ENCODE measurements at regions not wholly inside any gene's neighbourhood (a gene's known extent, or its start where the extent isn't known, plus 50 kb on each side); places are given as distances from the start of the nearest gene placed in this dataset.

DNA sequence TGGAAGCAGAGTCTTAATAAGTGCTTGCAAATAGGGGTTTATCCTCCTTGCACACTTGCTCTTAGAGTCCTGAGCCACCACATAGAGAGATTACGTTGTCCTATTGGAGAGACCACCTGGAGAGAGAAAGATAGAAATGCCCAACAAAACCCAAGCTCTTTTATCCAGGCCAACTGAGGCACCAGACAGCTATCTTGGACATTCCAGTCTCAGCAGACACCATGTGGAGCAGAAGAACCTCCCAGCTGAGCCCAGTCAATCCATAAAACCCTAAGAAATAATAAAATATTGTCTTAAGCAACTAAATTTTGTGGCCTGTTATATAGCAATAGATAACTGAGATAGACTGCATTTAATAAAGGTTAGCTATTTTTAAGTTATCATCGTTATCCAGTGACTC lies 105.7 kb upstream of the PFN2 start:
- H3K4me1 ChIP-seq: no peaks in the 10 kb centered on the region
- TF ChIP-seq, protein P1, sequence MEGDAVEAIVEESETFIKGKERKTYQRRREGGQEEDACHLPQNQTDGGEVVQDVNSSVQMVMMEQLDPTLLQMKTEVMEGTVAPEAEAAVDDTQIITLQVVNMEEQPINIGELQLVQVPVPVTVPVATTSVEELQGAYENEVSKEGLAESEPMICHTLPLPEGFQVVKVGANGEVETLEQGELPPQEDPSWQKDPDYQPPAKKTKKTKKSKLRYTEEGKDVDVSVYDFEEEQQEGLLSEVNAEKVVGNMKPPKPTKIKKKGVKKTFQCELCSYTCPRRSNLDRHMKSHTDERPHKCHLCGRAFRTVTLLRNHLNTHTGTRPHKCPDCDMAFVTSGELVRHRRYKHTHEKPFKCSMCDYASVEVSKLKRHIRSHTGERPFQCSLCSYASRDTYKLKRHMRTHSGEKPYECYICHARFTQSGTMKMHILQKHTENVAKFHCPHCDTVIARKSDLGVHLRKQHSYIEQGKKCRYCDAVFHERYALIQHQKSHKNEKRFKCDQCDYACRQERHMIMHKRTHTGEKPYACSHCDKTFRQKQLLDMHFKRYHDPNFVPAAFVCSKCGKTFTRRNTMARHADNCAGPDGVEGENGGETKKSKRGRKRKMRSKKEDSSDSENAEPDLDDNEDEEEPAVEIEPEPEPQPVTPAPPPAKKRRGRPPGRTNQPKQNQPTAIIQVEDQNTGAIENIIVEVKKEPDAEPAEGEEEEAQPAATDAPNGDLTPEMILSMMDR (IDR thresholded peaks at IDR 0.05): no peak
- intact Hi-C loops (cut with DNase I): no loop called here
- DNase-seq: no peak
- no peak overlapping the region for H3K4me3 ChIP-seq
- no peaks in the 10 kb centered on the region for H3K36me3 ChIP-seq
- no peak for ATAC-seq
- H3K27ac ChIP-seq: no peak overlapping the region
- 84 to 95% methylated on average over 2 of the region's 2 CpGs for WGBS, 2 donors
- no peak for FAIRE-seq
- H3K9me3 ChIP-seq: no peaks in the 10 kb centered on the region
- H3K27me3 ChIP-seq: no peaks in the 10 kb centered on the region

DNA sequence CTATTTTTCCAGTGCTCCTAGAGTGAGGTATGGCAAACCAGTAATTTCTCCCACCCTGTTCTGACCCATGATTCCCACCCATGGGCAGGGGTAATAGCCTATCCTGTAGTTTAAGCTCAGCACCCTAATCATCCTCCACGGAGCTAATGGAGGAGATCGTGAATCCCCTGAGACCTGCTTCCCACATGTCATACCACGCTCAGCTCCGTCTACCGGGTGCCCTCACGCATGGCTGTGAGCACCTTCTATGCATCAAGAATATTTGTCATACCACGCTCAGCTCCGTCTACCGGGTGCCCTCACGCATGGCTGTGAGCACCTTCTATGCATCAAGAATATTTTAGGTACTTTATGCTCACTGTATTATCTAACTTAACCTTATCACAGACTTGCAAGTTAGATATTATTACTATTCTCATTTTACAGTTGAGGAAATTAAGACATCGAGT lies 104.7 kb upstream of the PFN2 start:
- no peak overlapping the region for H3K4me3 ChIP-seq
- no peaks in the 10 kb centered on the region for H3K4me1 ChIP-seq
- TF ChIP-seq, protein P1 (IDR thresholded peaks at IDR 0.05): no peak
- no peak overlapping the region for H3K27ac ChIP-seq
- no peaks in the 10 kb centered on the region for H3K36me3 ChIP-seq
- H3K27me3 ChIP-seq: no peaks in the 10 kb centered on the region
- no peaks in the 10 kb centered on the region for H3K9me3 ChIP-seq
- intact Hi-C loops (cut with DNase I): no loop called here
- FAIRE-seq (no peak), DNase-seq (no peak), ATAC-seq (no peak)
- WGBS, 2 donors: 91 to 98% methylated on average over 11 of the region's 11 CpGs

DNA sequence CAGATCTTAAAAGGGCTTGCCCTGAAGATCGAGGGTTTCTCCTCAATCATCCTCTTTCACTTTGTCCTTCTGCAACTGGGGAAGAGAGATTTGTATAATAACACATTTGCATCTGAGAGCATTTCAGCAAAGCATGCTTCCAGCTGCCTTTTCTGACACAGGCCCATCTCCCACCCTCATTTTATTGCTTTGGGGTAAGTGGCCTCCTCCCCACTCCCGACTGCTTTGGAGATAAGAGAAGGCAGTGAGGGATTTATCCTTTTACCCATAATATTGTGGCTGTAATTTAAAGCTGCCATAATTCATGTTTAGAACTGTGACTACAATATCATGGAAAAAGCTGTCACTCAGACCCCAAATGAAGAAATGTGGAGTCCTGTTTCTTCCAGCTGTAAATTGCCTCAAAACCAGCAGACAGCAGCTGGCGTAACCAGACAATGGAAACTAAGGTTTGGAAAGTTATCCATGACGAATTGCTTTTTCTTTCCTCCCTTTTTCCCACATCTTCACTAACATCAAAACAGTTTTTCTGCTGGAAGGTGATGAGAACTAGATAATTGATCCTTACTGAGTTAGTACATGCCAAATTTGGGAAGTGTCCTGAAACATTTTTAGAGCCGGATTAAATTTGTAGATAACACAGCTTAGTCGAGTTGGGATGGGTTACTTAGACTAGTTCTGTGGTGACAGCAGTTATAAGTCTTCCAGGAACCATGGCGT lies 104.2 kb upstream of the PFN2 start:
- no peak for FAIRE-seq
- DNase-seq: no peak
- Histone ChIP-seq H3K4me3 (no peak overlapping the region), H3K9me3 (no peaks in the 10 kb centered on the region), H3K27ac (no peak overlapping the region), H3K36me3 (no peaks in the 10 kb centered on the region), H3K27me3 (no peaks in the 10 kb centered on the region), H3K4me1 (no peaks in the 10 kb centered on the region)
- 69 to 78% methylated on average over 7 of the region's 7 CpGs for WGBS, 2 donors
- TF ChIP-seq, protein P1 (IDR thresholded peaks at IDR 0.05): no peak
- no peak for ATAC-seq
- intact Hi-C loops (cut with DNase I): no loop called here

DNA sequence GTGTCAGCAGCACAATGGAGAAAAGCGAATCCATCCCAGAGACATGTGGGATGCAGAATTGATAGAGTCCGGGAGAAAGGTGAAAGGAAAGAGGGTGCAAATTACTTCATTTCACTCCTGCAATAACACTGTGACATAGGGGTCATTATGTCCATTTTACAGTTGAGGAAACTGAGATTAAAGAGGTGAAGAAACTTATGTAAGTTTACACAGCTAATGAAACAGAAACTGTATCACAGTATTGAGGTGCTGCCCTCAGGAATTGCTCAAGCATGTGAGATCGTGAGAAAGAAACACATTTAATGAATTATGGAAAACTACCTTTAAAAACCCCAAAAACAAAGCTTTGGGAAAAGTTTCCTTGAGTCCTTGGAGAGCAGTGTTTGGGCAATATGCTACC lies 103.6 kb upstream of the PFN2 start:
- TF ChIP-seq, protein P1 (IDR thresholded peaks at IDR 0.05): no peak
- no peak overlapping the region for H3K27ac ChIP-seq
- FAIRE-seq (no peak), ATAC-seq (no peak), DNase-seq (no peak)
- intact Hi-C loops (cut with DNase I): no loop called here
- no peaks in the 10 kb centered on the region for H3K9me3 ChIP-seq
- H3K4me3 ChIP-seq: no peak overlapping the region
- H3K4me1 ChIP-seq: no peaks in the 10 kb centered on the region
- no peaks in the 10 kb centered on the region for H3K36me3 ChIP-seq
- 83 to 89% methylated on average over 3 of the region's 3 CpGs for WGBS, 2 donors
- no peaks in the 10 kb centered on the region for H3K27me3 ChIP-seq

DNA sequence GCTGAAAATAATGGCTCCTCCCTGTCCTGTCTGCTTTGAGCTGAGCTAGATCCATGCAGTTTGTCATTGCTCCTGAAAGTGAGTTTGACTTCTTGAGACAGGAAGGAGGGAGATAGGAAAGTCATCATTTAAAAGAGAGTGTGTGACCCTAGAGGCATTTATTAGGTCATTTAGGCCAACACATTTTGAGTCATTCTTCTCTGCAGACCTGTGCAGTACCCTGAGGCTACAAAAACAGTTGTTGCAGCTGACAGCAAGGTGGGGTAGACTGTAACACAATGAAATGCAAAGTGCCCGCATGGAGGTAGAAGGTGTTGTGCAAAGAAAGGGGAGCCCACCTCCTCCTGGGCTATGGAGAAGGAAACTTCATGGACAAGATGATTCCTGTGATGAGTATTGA lies 102.8 kb upstream of the PFN2 start:
- no peak for ATAC-seq
- H3K4me3 ChIP-seq: no peak overlapping the region
- no peak for DNase-seq
- no peaks in the 10 kb centered on the region for H3K4me1 ChIP-seq
- no peaks in the 10 kb centered on the region for H3K9me3 ChIP-seq
- no peaks in the 10 kb centered on the region for H3K27me3 ChIP-seq
- no peak overlapping the region for H3K27ac ChIP-seq
- intact Hi-C loops (cut with DNase I): no loop called here
- FAIRE-seq: no peak
- TF ChIP-seq, protein P1 (IDR thresholded peaks at IDR 0.05): no peak
- H3K36me3 ChIP-seq: no peaks in the 10 kb centered on the region
- WGBS, 2 donors: 93 to 94% methylated on average over 1 of the region's 1 CpG
